Activated CD8-positive, alpha-beta memory T cell treated with anti-CD3 and anti-CD28 coated beads, Interleukin-2, amount 50 U/mL, for 1 hour (primary cell): ENCODE measurements at regions not wholly inside any gene's neighbourhood (a gene's known extent, or its start where the extent isn't known, plus 50 kb on each side); places are given as distances from the start of the nearest gene placed in this dataset.
"Not testable (repeated sequence)": the region's sequence is repeated elsewhere in the genome, so short reads cannot be mapped to it uniquely, and the experiment has no call there.

Experiments
- DNase-seq: peaks from one replicate; pipeline ENCODE4 v3.0.0-alpha.2; 2020; ENCODE audit errors: extremely low read depth

- no peak for DNase-seq
Observed at GRCh38 chr15:95075792-95076677, 844.7 kb downstream of the MCTP2 start.

GRCh38 chr15:95076678-95076990 lies 845.3 kb downstream of the MCTP2 start:
- DNase-seq: no peak

GRCh38 chr15:95078003-95078402 lies 846.6 kb downstream of the MCTP2 start:
- DNase-seq: no peak

- not testable (repeated sequence) for DNase-seq
Observed at GRCh38 chr15:95080228-95080627, 848.9 kb downstream of the MCTP2 start.

DNA sequence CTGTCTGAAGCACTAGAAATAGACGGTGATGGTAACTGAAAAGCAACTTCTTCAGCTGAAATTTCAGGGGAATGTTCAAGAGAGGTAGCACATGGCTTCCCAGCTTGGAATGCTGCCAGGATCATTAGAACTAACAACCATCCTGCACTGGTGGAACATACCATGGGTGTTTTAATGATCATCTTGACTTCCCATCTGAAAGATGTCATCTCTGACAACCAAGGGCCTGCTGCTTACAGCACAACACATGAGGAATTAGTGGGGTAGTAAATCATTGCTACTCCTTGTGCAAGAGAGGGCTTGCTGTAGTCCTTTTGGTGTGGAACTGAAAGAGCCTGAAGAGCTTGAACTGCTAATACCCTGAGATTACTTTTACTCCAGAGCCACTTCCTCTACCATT lies 853.7 kb downstream of the MCTP2 start:
- no peak for DNase-seq

- no peak for DNase-seq
Observed at GRCh38 chr15:95086531-95087252, 855.3 kb downstream of the MCTP2 start.

DNA sequence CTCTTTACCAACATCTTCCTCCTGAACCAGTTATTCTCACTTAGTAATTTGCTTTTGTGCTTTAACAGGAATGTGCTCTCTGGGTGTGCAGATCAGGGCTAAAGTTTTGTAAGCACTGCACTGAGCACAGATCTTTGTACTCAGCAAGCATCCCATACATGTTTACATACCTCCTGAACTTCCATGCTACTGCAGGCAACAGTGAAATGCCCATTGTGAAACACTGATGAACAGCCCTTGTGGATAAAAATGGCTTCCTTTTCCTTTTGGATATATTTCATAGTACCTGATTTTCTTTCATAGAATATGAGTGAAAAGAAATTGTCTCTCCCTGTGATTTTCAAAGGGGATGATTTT lies 855.9 kb downstream of the MCTP2 start:
- DNase-seq: no peak

DNA sequence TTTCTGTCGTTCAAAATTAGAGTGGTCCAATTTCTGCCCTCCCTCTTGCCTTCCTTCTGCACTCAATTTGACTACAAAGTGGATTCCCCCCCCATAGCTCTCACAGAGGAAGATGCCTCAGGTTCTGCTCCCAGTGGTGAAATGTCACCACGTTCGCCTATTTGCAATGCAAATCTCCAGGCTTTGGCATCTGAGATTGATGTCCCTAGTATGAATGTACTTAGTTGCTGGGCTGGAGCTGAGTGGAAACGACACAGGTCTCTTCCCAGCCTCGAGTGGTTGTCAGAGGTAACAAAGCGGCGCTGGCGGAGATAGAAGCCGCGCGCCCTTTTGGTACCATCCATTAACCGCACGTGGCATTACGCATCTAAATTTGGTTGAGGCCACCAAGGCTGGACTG lies 860.1 kb downstream of the MCTP2 start:
- DNase-seq: no peak

DNA sequence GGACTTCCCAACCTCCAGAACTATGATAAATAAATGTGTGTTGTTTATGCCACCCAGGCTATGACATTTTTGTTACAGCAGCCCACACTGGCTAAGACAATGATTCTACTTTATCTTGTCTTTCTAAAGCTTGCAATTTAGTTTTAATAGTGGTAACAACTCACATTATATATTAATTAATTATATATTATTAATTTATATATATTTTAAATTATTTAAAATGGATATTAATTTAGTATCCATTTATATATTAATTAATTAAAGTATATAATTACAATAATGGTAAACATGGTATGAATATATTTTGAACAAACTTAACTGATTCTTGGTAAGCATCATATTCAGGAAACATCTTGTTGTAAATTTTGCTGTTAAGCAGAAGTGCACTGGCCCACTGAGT lies 863.9 kb downstream of the MCTP2 start:
- DNase-seq: no peak

GRCh38 chr15:95096651-95097050 lies 865.3 kb downstream of the MCTP2 start:
- no peak for DNase-seq

GRCh38 chr15:95097361-95097760 lies 866.0 kb downstream of the MCTP2 start:
- no peak for DNase-seq

GRCh38 chr15:95105229-95105628 lies 873.9 kb downstream of the MCTP2 start:
- no peak for DNase-seq

DNA sequence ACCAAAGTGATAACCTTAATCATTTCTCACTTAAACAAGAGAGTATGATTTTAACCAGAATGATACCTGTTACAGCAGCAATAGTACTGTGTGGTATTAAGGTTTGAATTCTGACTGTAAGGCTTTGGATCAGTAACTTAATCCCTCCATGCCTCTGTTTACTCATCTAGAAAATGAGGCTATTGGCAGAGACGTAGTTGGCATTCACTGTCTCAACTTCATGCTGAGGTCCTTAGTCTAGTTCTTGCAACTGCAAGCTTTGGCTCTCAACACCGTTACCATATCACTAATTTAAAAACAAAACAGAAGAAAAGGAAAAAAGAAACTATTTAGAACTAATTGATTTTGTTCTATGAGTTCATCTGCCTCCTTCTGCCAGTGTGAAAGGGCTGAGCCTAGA lies 875.4 kb downstream of the MCTP2 start:
- no peak for DNase-seq

GRCh38 chr15:95108673-95109072 lies 877.3 kb downstream of the MCTP2 start:
- no peak for DNase-seq

- DNase-seq: no peak
Observed at GRCh38 chr15:95111969-95112368, 880.6 kb downstream of the MCTP2 start.

DNA sequence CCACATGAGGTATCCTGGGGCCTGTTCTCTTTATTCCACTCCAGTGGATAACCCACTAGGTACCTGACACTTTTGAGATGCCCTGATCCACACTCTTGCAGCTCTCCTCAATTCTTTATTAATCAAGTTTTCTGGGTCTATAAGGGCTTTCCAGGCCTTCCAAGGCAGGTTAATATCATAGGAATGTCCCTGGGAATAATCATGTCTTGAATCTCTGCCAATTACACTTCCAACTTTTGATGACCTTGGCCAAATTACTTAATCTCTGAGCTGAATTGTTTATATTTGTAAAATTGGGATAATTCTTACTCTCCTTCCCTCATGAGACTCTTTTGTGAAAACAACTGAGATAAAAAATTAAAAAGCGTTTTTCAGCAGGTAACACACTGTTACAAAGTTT lies 881.7 kb downstream of the MCTP2 start:
- DNase-seq: no peak

DNA sequence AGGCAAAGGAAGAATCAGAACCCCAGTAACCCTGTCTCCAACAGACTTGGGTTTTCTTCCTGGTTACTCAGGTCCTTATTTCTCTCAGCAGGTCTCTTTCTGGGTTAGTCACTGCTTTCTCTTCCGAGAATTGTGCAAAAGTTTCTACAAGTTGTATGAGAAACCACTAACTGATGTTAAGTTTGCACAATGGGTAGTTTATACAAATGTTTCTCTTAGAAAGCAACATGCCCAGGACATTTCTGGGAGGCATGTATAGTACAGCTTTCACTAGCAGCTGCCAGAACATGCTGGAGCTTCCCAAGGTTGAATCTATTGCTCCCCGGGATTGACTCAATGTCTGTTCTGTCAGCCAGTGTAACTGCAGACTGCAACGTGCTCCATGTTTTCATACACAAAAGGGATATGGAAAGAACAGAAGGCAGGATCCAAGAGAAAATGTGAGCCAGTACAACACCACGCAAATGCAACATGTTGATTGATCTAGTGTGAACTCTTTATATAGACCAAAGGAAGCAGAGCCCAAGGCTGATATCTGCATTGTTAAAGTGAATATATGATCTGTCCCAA lies 887.8 kb downstream of the MCTP2 start:
- DNase-seq: no peak

GRCh38 chr15:95120595-95120994 lies 889.2 kb downstream of the MCTP2 start:
- no peak for DNase-seq

DNA sequence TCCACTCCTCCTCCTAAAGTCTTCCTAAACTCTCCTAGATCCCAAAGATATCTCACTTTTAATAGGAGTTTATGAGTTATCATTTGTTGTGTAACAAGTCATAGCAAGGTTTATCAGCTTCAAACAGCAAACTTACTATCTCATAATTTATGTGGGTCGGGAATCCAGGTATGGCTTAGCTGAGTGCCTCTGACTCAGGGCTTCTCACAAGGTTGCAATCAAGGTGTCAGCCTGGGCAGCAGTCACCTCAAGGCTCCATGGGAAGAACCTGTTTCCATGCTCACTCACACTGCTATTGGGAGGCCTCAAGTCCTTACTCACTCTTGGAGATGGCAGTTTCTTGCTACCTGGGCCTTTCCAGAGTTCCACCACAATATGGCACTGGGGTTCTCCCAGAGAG lies 889.8 kb downstream of the MCTP2 start:
- DNase-seq: no peak

GRCh38 chr15:95125803-95126202 lies 894.4 kb downstream of the MCTP2 start:
- DNase-seq: no peak

DNA sequence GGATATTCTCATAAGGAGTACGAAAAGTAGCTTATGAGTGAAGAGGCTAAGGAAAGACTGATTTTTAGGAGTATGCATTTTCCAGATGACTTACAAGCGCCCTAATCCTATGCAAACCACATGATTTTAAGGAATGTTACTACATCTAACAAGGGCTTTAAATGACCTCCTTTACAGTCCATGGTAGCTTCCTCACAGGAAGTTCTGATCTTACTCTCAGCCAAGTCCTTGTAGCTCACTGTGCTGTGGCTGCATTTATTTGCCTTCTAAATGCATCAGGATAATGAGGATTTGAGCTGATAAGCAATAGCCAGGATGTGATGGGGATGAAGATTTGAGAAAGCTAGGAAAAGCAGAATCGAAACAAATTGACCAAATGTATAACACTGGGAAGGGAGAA lies 896.0 kb downstream of the MCTP2 start:
- DNase-seq: no peak

GRCh38 chr15:95129574-95129973 lies 898.2 kb downstream of the MCTP2 start:
- DNase-seq: no peak

DNA sequence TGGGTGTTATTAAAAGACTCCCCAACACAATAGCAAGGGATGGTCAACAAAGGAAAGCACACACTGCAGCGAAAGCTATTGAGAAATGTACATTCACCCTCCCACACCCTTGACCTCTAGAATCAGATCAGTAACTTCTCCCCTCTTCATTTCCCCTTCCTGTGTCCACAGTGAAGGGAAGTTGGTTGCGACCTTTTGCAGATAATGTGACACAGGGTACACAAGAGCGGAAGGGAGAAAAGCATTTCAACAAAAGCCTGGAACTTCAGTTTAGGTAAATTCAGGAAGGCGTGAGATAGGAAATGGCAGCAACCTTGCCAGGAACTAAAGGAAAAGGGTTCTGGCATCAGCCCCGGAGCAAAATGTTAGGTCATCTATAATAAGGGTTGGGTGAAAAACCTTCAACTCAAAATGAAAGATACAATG lies 899.8 kb downstream of the MCTP2 start:
- DNase-seq: no peak
